Activated CD8-positive, alpha-beta memory T cell treated with anti-CD3 and anti-CD28 coated beads for 1 hour (primary cell): ENCODE measurements at regions not wholly inside any gene's neighbourhood (a gene's known extent, or its start where the extent isn't known, plus 50 kb on each side); places are given as distances from the start of the nearest gene placed in this dataset.
A peak's percentile ranks its signal among the peaks of the same experiment; 100 is the strongest.
"Not testable (repeated sequence)": the region's sequence is repeated elsewhere in the genome, so short reads cannot be mapped to it uniquely, and the experiment has no call there.

Source experiments
- DNase-seq, 2 donors: peaks; one replicate each; pipeline ENCODE4 v3.0.0-alpha.2; 2020; ENCODE audit warnings: low read depth in 1 of 2; ENCODE audit errors: extremely low read depth in 1 of 2

DNA sequence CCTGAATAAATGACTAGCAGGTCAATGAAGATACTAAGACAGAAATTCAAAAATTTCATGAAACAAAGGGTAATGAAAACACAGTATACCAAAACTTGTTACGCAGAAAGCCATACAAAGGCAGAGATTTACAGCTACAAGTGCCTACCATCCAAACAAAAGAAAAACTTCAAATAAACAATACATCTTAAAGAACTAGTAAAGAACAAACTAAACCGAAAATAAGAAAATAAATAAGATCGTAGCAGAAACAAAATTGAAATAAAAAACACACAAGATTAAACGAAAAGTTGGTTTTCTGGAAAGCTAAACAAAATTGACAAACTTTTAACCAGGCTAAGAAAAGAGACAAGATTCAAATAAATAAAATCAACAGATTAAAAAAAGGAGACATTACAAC lies 51.5 kb downstream of the VPREB1 start:
- DNase-seq, result not testable (repeated sequence)

DNA sequence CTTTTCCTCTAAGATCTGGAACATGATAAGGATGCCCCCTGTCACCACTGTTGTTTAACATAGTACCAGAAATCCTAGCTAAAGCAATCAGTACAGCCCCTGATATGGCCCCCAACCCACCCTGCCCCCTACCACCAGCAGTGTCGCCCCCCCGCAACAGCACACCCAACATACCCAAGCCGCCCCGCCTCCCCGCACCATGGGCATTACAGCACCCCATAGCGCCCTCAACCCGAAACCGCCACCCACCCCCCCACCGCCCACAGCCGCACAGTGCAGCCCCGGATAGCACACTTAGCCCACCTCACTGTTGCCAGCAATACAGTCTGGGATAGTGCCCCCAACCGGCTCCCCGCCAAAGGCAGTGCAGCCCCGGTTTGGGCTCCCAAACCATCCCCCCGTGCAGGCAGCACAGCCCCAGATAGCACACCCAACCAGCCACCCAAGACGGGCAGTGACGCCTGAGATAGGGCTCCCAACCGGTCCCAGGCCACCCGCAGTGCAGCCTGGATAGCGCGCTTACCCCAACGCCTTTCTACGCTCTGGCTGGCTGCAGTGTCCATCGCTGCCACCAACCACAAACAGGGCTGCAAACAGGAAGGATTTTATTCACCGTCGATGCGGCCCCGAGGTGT lies 52.7 kb downstream of the VPREB1 start:
- DNase-seq, result not testable (repeated sequence)

DNA sequence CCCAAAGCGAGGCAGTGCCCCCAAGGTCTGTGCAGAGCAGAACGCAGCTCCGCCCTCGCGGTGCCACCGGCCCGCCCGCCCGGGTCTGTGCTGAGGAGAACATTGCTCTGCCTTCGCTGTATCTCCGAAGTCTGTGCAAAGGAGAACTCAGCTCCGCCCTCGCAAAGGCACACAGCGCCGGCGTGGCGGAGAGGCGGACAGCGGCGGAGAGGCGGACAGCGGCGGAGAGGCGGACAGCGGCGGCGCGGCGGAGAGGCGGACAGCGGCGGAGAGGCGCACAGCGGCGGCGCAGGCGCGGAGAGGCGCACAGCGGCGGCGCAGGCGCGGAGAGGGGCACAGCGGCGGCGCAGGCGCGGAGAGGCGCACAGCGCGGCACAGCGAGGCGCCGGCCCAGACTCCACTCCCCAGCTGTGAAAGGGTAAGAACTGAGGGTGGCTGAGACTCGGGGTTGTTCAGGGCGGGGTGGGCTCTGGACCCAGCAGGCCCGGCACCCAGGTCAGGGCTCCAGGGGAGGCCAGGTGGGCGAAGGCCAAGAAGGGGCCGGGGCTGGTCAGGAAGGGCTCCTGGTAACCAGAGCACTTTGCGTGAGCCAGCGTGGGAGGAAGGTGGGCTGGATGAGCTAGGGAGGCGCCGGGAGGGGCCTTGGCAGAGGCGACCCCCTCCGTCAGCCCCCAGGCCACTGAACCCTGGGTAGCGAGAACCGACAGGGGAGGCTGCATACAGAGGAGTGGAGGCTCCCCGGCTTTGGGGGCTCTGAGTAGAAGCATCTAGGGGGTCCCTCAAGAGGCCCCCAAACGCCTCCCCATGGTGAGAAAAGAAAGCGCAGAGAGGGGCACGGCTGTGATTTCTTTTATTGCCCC lies 53.4 kb downstream of the VPREB1 start:
- peak; percentile 29 to 69 for DNase-seq

DNA sequence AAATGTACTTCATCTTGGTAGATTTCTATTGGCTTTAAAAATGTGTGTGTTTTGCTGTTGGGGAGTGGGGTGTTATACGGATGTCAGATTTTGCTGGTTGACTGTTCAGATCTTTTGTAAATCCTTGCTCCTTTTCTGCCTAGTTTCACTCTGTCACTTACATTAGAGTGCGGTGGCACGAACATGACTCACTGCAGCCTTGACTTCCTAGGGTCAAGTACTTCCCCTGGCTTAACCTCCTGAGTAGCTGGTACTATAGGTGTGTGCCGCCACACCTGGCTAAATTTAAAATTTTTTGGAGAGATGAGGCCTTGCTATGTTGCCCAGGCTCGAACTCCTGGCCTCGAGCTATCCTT lies 54.0 kb downstream of the VPREB1 start:
- not testable (repeated sequence) for DNase-seq

DNA sequence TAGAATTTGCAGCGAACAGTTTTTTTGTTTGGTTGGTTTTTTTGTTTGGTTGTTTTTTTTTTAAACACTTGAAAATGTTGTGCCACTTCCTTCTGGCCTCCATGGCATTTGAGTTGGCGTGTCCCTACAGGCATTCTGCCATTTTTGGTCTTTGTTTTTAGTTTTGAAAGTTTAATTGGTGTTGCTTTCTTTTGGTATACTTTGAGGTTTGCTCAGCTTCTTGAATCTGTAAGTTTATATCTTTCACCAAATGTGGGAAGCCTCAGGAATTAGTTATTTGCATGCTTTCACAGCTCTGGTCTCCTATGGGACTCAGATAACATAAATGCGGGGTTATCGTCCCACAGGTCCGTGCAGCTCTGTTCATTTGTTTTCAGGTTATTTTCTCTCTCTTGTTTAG lies 55.9 kb downstream of the VPREB1 start:
- not testable (repeated sequence) for DNase-seq

DNA sequence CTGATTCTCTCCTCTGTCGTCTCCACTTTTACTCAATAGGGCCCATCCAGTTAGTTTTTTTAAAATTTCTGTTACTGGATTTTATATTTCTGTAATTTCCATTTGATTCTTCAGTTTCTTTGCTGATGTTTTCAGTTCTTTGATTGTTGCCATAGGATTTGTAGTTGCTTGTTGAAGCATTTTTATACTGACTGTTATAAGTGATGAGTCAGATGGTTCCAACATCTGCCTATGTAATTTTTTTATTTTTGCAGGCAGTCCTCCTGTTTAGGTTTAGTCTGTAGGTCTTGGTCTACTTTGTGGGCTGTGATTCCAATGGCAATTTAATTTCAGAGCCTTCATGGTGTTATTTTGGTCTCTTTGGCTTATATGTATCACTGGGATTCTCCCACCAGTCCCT lies 56.4 kb downstream of the VPREB1 start:
- DNase-seq, result not testable (repeated sequence)

DNA sequence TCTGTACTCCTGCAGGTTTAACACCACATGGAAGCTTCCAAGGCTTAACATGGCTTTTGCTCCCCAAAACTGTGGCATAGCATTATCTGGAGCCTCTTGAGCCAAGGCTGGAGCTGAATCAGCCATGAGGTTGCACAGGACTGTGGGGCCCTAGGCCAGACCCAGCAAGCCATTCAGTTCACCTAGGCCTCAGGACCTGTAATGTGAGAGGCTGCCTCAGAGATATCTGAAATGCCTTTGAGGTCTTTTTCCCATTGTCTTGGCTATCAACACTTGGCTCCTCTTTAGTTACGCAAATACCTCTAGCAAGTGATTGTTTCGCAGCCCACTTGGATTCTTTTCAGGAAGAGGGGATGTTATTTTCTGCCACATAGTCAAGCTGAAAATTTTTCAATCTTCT lies 72.0 kb downstream of the VPREB1 start:
- no peak for DNase-seq

DNA sequence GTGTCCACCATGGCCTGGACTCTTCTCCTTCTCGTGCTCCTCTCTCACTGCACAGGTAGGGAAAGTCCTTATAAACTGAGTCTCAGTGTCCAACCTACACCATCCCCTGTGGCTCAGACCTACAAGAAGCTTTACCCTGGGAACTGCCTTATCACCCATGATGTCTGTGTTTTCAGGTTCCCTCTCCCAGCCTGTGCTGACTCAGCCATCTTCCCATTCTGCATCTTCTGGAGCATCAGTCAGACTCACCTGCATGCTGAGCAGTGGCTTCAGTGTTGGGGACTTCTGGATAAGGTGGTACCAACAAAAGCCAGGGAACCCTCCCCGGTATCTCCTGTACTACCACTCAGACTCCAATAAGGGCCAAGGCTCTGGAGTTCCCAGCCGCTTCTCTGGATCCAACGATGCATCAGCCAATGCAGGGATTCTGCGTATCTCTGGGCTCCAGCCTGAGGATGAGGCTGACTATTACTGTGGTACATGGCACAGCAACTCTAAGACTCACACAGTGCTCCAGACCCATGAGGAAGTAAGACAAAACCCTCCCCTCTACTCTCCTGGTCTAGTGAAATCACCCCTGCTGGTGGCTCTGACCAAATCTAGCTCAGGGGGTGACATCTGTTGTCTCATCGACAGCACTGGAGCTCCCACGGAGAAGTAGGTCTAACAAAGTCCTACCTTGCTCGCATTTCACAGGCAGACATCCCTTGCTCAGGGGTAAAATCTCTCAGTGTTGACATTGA lies 74.3 kb downstream of the VPREB1 start:
- no peak for DNase-seq

DNA sequence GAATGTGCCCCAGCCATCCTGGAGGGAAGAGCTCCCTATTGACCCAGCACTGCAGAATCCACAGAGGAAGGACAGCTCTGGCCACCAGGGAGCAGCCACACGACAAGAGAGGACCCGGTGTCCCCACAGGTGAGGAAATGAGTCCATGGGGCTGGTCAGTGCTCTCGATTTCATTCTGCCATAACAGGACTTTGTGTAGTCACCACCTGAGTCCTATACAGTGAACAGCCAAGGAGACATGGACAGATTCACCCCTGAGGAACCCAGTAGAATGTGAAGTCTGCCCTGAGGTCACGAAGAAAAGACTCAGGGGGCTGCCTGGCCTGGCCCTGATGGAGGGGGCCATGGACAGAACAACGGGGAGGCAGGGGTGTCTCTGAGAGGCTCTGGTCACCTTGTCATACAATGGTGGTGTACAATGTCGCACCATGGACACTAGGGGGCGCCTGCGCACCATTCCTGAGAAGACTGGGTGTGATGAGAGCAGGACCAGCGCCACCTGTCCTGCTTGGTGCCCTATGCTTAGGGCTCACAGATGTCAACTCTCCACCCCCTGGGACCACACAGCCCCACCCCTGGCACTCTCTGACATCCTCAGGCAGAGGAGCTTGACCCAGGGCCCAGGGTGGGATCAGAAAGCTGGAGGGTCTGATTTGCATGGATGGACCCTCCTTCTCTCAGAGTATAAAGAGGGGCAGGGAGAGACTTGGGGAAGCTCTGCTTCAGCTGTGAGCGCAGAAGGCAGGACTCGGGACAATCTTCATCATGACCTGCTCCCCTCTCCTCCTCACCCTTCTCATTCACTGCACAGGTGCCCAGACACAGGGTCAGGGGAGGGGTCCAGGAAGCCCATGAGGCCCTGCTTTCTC lies 77.4 kb downstream of the VPREB1 start:
- peak in 1 of 2 donors; percentile 58 for DNase-seq

DNA sequence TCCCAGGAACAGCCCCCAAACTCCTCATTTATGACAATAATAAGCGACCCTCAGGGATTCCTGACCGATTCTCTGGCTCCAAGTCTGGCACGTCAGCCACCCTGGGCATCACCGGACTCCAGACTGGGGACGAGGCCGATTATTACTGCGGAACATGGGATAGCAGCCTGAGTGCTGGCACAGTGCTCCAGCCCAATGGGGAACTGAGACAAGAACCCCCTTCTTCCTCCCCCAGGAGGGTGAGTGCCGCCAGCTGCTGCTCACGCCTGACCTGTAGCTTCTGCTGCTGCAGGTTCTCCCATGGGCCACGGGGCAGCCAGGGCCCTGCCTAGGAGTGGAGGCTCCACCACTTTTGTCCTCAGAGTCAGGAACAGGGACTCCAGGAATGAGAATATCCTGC lies 78.2 kb downstream of the VPREB1 start:
- no peak for DNase-seq

DNA sequence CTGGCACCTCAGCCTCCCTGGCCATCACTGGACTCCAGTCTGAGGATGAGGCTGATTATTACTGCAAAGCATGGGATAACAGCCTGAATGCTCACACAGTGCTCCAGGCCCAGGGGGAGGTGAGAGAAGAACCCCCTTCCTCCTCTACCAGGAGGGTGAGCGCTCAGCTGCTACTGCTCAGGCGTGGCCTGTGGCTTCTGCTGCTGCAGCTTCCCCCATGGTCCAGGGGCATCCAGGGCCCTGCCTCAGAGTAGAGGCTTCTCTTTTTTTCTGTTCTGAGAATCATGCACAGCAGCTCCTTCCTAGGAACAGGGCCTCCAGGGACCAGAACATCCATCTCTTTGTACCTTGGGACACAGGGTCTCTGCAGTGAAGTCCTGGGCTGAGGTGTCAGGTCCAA lies 83.1 kb downstream of the VPREB1 start:
- DNase-seq, result no peak

DNA sequence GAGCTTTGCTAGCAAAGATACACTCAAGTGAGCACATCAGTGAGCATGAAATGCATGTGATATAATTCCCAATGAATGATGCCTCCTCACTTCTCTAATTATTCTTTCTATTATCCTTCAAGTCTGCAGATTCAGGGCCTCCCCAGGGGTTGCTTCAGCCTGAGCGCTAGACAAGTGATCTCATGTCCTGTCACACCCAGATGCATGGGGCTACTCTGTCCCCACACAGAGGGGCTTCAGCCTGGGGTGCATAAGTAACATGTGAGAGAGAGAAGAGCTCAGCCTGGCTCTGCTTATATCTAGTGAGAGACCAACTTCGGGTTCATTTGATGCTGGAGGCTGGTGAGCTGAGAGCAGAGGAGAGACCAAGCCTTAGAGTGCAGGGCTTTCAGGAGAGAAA lies 85.2 kb downstream of the VPREB1 start:
- no peak for DNase-seq

DNA sequence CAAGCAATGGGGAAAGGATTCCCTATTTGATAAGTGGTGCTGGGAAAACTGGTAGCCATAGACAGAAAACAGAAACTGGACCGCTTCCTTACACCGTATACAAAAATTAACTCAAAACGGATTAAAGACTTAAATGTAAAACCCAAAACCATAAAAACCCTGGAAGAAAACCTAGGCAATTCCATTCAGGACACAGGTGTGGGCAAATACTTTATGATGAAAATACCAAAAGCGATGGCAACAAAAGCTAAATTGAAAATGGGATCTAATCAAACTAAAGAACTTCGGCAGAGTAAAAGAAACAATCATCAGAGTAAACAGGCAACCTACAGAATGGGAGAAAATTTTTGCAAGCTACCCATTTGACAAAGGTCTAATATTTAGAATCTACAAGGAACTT lies 91.1 kb downstream of the VPREB1 start:
- not testable (repeated sequence) for DNase-seq

DNA sequence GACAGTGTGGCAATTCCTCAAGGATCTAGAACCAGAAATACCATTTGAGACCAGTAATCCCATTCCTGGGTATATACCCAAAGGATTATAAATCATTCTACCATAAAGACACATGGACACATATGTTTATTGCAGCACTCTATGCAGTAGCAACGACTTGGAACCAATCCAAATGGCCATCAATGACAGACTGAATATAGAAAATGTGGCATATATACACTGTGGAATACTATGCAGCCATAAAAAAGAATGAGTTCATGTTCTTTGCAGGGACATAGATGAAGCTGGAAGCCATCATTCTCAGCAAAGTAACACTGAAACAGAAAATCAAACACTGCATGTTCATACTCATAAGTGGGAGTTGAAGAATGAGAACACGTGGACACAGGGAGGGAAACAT lies 91.7 kb downstream of the VPREB1 start:
- not testable (repeated sequence) for DNase-seq

DNA sequence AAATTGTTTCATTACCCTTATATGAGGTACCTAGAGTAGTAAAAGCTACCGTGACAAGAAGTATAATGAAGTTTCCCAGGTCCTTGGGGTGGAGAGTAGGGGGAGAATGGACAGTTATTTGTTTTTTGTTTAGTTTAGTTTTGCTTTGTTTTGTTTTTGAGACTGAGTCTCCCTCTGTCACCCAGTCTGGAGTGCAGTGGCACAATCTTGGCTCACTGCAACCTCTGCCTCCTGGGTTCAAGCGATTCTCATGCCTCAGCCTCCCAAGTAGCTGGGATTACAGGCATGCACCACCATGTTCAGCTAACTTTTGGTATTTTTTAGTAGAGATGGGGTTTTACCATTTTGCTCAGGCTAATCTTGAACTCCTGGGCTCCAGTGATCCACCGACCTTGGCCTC lies 94.2 kb downstream of the VPREB1 start:
- not testable (repeated sequence) for DNase-seq

DNA sequence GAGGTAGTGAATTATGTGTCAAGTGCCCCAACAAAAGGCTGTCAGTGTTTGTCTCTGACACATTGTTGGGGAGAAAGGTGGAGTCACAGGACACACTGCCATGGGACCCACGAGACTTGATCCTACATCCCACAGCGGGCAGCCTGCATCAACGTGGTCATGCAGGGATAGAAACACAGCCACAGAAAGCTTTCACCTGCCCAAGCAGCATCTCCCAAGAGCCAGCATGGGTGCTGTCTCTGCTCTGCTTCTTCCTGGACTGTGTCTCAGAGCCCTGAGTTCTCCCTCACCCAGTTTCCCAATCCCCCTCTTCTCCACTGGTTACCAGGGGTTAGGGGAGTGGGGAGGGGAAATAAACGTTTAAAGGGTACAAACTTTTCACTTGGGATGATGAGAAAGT lies 97.2 kb downstream of the VPREB1 start:
- DNase-seq, result no peak

DNA sequence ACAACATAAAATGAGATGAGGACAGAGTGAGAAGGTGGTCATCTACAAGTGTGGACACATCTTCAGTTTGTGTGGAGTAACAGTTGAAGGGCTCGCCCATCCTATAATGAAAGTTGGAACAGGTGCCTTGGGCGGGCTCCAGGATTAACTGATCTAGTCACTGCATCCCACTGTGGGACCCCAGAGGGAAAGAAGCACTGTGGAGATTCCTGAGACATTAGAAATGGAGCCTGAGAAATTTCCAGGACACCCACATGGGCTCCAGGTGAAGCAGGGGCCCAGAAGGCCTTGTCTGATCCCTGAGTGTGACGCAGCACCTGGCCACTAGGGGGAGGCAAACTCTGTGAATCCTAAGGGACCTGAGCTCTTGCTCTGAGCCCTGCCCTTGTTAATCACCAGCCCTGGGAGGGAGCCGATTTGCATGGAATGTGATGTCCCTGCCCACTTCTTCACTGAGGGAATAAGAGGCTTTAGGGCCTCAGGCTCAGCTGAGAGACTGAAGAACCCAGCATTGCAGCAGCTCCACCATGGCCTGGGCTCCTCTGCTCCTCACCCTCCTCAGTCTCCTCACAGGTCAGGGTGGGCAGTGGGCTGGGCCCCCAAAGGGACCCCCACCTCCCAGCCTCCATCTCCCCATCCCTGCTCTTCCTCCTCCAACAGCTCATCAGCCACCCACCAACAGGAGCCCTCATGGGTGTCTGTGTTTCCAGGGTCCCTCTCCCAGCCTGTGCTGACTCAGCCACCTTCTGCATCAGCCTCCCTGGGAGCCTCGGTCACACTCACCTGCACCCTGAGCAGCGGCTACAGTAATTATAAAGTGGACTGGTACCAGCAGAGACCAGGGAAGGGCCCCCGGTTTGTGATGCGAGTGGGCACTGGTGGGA lies 98.4 kb downstream of the VPREB1 start:
- peak in 1 of 2 donors; percentile 60 for DNase-seq

DNA sequence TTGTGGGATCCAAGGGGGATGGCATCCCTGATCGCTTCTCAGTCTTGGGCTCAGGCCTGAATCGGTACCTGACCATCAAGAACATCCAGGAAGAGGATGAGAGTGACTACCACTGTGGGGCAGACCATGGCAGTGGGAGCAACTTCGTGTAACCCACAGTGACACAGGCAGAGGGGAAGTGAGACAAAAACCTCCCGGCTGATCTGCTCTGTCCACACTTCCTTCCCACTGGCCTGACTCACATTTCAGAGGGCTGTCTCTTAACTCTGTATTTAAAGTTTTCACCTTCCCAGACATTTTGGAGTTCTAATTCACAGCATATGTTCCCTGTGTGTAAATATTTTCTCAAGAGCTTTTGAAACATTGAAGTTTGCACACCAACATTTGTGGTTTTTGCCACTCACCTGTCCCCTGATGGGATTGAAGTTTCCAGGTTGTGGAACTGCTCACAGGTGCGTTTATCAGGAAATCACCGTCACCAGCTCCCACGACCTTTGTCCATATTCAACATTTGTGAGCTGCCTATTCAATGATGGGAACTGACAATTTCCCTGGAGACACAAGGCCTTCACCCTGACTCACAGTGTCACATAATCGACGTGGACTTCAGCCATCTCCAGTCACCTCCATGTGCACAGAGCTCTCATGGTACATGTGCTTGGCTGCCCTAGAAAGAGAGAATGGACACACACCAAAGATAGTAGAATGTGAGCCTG lies 99.2 kb downstream of the VPREB1 start:
- no peak for DNase-seq

DNA sequence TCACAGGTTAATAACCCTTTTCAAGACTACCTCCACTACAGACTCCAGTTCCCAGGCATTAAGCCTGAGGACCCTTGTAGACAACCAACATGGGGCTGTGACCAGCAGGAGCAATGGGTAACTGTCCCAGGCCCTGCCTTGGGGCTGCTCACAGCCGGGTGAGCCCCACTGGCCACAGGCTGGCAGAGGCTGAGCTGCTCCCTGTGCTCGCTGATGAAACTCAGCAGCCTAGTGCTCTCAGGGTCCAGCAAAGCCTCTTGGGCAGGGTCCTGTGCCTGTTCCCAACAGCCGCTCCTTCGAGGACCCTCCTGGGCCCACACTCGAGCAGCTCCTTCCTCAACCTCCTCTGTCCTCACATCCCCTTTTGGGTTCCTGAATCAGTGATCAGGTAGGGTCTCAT lies 99.8 kb downstream of the VPREB1 start:
- DNase-seq, result no peak
